Glomerular endothelial cell (primary cell): ENCODE measurements at regions not wholly inside any gene's neighbourhood (a gene's known extent, or its start where the extent isn't known, plus 50 kb on each side); places are given as distances from the start of the nearest gene placed in this dataset.
"Not testable (repeated sequence)": the region's sequence is repeated elsewhere in the genome, so short reads cannot be mapped to it uniquely, and the experiment has no call there.

ENCODE experiments used
- DNase-seq: peaks from one replicate; pipeline ENCODE4 v3.0.0-alpha.2; 2011; ENCODE audit warnings: low read depth, low spot score; ENCODE audit errors: extremely low read depth

DNA sequence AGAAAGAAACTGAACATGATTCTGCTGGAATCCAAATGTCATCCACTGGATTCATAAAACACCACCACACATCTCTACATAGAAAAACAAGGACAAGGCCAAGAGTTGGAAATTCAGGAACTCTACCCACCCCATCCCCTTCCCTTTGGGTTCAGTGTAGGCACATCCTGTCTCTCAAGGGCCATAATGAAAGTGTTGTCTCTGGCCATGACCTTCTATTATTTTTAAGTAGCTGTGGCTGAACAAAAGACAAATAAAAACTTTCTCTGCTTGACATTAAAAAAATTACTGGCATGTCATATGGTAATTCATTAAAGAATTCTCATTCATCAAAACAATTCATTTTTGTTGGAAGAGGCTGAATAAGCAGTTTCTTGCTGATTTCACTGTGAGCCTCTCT is 54.9 kb upstream of the ZBTB18 start:
- DNase-seq: no peak

DNA sequence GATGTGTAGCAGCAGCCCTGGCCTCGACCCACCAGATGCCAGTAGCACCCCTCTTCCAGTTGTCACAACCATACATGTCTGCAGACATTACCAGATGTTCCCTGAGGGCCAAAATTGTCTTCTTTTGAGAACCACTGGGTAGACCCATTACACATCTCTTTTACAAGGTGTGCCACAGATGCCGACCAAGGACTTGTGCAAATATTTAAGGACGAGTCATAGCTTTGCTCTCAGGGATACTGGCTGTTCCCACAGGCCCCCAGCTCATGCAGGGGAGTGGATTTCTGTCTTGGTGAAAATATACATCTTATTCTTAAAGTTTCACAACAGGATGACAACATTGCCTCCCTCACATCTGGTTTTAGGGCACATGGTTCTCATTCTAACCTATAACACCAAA is 59.4 kb upstream of the ZBTB18 start:
- DNase-seq: no peak

DNA sequence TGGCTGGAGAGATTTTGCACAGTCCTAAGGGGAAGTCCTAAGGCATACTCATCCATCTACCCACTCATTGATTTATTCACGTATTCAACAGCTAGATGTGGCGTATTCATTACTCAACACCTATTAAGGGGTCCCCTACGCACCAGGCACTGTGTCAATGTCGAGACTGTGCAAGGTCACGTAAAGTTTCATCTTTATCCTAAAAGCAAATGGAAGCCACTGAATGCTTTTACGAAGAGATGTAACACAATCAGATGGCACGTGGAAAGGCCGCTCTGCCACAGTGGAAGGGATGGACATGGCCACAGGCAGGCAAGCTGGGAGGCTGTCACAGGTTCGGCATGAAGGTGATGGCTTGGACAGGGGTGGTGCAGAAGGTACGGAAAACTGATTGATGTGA is 66.3 kb upstream of the ZBTB18 start:
- DNase-seq: no peak

- DNase-seq: no peak
Observed at GRCh38 chr1:243982447-243983018, 68.5 kb upstream of the ZBTB18 start.

DNA sequence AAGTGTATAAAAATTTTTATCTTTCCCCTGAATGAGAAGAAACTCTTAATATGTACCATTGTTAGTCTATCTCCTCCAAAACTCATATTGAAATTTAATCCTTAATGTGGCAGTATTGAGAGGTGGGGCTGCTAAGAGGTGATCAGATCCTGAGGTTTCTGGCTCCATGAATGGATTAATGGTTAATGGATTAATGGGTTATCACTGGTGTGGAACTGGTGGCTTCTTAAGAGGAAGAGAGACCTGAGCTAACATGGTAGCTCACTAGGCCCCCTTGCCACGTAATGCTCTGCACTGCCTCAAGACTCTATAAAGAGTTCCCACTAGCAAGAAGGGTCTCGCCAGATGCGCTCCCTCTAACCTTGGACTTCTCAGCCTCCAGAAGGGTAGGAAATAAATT is 70.6 kb upstream of the ZBTB18 start:
- DNase-seq: no peak

DNA sequence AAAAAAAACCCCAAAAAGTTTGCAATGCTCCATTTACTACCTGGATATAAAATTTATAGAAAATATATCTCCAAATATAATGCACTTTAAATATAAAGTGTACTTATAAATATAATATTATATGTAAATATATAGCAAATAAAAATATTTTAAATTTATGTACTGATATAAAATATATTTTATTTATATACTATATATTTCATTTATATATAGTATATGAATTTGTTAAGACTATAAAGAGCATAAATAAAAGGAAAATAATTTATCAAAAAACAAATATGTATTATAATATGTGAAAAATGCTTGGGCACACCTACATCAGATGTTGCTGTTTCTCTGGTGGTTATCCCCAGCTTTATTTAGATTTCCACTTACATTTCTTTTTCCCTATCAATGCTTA is 71.0 kb upstream of the ZBTB18 start:
- no peak for DNase-seq

DNA sequence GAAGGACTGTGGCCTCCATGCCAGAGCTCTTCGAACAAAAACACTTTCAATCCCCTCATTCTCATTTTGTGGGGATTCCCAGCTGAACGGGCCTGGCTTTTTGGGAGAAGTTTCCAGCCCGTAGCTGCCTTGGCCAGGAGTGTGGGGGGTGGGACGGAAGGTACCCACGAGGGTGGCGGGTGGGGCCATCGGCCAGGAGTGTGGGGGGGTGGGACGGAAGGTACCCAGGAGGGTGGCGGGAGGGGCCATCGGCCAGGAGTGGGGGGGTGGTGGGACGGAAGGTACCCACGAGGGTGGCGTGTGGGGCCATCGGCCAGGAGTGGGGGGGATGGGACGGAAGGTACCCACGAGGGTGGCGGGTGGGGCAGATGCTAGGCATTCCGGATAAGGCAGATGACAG is 71.7 kb upstream of the ZBTB18 start:
- DNase-seq: no peak

GRCh38 chr1:243977094-243977493 is 74.0 kb upstream of the ZBTB18 start:
- DNase-seq: no peak

DNA sequence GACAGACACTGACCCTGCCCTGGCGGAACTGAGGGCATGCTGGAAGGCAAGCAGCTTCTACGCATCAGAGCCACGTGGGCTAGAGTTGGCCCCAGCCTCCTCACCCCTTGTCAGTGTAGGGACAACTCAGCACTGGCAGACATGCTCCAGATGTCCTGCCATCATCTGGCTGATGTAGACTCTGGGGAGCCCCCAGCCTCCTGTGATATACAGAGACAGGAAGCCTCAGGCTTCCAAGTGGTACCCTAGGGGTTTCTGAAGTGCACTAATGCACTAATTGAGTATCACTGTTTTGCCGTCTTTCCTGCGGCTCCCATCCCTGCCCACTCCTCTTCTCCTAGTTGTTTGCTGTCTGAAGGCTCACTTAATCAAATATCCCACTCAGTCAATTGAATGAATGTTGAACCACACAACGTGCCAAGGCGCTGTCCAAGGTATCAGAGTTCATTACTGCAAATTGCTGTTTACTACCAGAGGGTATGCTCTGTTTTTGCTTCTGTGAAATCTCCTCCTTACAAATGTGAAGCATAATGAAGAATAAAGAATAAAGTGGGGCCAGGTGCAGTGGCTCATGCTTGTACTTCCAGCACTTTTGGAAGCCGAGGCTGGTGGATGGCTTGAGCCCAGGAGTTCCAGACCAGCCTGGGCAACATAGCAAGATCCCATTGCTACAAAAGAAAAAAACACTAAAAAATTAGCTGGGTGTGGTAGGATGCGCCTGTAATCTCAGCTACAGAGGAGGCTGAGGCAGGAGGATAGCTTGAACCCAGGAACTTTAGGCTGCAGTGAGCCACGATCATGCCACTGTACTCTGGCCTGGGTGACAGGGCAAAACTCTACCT is 76.4 kb upstream of the ZBTB18 start:
- no peak for DNase-seq

- DNase-seq: no peak
Observed at GRCh38 chr1:243973169-243973568, 77.9 kb upstream of the ZBTB18 start.

GRCh38 chr1:243970077-243970476 is 81.0 kb upstream of the ZBTB18 start:
- no peak for DNase-seq

- no peak for DNase-seq
Observed at GRCh38 chr1:243968413-243968812, 82.7 kb upstream of the ZBTB18 start.

GRCh38 chr1:243964915-243965314 is 86.2 kb upstream of the ZBTB18 start:
- DNase-seq: no peak

GRCh38 chr1:243963571-243963970 is 87.5 kb upstream of the ZBTB18 start:
- no peak for DNase-seq

- no peak for DNase-seq
Observed at GRCh38 chr1:243962541-243962940, 88.5 kb upstream of the ZBTB18 start.

GRCh38 chr1:243959998-243960397 is 91.1 kb upstream of the ZBTB18 start:
- DNase-seq: no peak

DNA sequence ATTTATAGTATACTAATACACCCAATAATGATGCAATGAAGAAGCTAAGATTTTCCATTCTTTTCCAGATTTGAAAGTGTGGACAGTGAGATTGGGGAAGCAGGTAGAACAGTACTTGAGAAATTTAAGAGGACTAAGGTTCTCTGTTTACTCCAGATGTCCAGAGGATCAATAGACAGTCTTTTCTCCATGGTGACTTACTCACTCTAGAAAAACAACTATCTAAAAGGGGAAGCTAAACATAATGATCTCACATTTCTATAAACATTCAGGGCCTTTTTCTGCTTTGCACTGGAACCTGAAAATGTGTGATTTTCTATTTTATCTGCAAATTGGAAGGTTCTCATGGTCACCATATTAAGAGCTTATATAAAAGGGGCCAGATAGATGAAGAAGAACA is 93.9 kb upstream of the ZBTB18 start:
- DNase-seq: no peak

GRCh38 chr1:243956450-243956849 is 94.6 kb upstream of the ZBTB18 start:
- DNase-seq: no peak

DNA sequence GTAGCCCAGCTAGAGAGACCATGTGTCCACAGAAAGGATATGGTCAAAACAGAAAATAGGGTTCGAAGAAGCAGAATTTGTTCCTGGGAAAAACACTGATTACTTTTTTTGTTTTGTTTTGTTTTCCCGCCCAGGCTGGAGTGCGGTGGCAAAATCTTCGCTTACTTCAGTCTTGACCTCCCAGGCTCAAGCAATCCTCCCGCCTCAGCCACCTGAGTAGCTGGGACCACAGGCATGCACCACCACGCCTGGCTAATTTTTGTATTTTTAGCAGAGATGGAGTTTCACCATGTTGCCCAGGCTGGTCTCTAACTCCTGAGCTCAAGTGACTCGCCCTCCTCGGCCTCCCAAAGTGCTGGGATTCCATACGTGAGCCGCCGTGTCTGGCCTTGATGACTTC is 99.9 kb upstream of the ZBTB18 start:
- not testable (repeated sequence) for DNase-seq

GRCh38 chr1:243950166-243950565 is 100.1 kb upstream of the AKT3 start:
- DNase-seq: no peak

DNA sequence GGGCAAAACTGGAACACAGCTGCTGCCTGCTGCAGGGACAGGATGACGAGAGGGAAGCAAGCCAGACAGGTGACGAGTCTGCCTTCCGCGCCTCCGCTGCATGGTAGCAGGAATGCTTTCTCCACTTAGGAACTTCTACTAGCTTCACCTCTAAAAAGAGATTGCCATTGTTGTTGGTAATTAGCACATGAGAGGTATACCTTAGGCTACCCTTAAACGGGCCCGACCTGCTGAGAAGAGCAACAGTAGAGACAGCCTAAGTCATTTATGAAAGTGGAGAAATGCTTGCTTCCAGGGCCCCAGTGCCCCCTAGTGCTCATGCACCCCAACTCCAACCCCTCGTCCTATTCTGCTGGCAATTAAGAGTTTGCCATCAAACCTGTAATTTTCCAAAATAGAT is 96.9 kb upstream of the AKT3 start:
- DNase-seq: no peak

GRCh38 chr1:243946253-243946652 is 96.2 kb upstream of the AKT3 start:
- no peak for DNase-seq

GRCh38 chr1:243945727-243946126 is 95.7 kb upstream of the AKT3 start:
- no peak for DNase-seq
